ENCODE measurements at regions not wholly inside any gene's neighbourhood (a gene's known extent, or its start where the extent isn't known, plus 50 kb on each side); places are given as distances from the start of the nearest gene placed in this dataset.

- Histone ChIP-seq H3K27me3 (peaks cover 0 to 33% (median 0%) of the 10 kb centered on the region in 4 donors), H3K4me1 (no peaks in the 10 kb centered on the region), H3K27ac (replicated peaks in 1 of 4) (no peak overlapping the region), H3K4me3 (no peak overlapping the region), H3K36me3 (no peaks in the 10 kb centered on the region), H3K9me3 (peaks cover 0 to 7% (median 0%) of the 10 kb centered on the region in 4 donors)
- no peak for DNase-seq (ENCODE audit: extremely low spot score)
- TF ChIP-seq POLR2AphosphoS5 (IDR thresholded peaks at IDR 0.05) (no peak), POLR2A (IDR thresholded peaks at IDR 0.05; ENCODE audit: low read depth) (no peak), EP300 (IDR thresholded peaks at IDR 0.05) (no peak), CTCF (IDR thresholded peaks at IDR 0.05) (no peak)
- 59% methylated on average over 6 of the region's 7 CpGs for WGBS
- intact Hi-C loops (cut with DNase I) = no loop called here
Measured at GRCh38 chr1:34670982-34671381, 83.9 kb upstream of the GJB5 start.

DNA sequence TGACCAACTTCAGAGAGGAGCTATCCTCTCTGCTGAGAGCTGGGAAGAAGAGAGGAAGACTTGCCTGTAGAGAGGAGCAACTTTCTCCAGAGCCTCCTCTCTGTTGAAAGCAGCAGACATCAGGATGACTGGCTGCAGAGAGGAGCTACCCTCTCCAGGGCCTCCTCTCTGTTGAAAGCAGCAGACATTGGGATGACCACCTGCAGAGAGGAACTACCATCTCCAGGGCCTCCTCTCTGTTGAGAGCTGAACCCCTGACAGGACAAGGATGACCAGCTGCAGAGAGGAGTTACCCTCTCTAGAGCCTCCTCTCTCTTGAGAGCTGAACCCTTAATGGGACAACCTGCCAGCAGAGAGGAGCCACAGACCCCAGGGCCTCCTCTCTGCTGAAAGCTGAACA, 83.0 kb upstream of the GJB5 start:
- Histone ChIP-seq H3K27ac (replicated peaks in 1 of 4) (no peak overlapping the region), H3K4me1 (no peaks in the 10 kb centered on the region), H3K9me3 (peaks cover 0 to 7% (median 0%) of the 10 kb centered on the region in 4 donors), H3K4me3 (no peak overlapping the region), H3K27me3 (peaks cover 0 to 28% (median 0%) of the 10 kb centered on the region in 4 donors), H3K36me3 (no peaks in the 10 kb centered on the region)
- DNase-seq (ENCODE audit: extremely low spot score) = no peak
- intact Hi-C loops (cut with DNase I) = no loop called here
- TF ChIP-seq POLR2A (IDR thresholded peaks at IDR 0.05; ENCODE audit: low read depth) (no peak), POLR2AphosphoS5 (IDR thresholded peaks at IDR 0.05) (no peak), CTCF (IDR thresholded peaks at IDR 0.05) (no peak), EP300 (IDR thresholded peaks at IDR 0.05) (no peak)

DNA sequence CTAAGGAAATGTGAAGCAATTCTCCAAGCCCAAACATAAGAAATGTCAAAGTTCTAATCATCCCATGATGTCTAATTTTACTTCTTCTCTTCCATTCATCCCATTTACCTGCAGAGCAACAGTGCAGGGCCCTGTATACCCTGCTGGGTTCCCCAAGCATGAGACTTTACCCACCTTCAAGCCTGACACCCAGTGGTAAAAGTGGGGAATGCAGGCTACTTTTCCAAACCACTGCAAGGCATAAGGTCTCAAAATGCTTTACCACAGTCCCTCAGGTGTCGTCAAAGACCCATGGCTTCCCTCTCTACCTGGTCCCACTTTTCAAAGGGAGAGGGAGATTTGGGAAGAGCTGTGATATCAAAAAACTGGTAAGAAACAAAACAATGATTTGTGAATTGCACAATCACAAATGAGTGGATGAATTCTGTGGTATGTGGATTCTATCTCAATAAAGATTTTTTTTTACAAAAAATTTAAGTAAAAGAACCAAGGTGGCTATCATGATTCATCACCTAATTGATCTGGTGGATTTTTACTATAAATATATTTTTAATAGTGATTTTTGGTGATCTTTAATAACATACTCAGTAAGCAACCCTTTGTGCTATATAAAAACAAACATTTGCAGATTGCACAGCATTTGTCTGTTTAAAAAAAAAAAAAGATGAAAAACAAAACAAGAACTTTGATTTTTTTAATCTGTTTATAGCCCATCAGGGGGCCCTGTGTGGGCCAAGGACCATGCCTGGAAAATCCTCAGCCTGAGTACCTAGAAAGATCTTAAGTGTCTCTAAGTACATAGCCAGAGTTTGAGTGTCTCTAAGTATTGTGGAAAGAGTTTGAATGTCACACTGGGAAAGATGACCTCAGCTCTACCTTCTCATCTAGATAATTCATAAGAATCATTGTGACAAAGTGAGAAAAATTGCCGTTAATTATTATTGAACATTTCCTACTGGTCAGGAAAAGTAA, 73.1 kb upstream of the GJB5 start:
- Histone ChIP-seq H3K4me3 (no peak overlapping the region), H3K9me3 (peaks cover 0 to 5% (median 2%) of the 10 kb centered on the region in 4 donors), H3K27ac (replicated peaks in 1 of 4) (no peak overlapping the region), H3K36me3 (no peaks in the 10 kb centered on the region), H3K27me3 (peaks cover 0 to 26% (median 0%) of the 10 kb centered on the region in 4 donors), H3K4me1 (no peaks in the 10 kb centered on the region)
- no peak for DNase-seq (ENCODE audit: extremely low spot score)
- TF ChIP-seq POLR2A (IDR thresholded peaks at IDR 0.05; ENCODE audit: low read depth) (no peak), POLR2AphosphoS5 (IDR thresholded peaks at IDR 0.05) (no peak), EP300 (IDR thresholded peaks at IDR 0.05) (no peak), CTCF (IDR thresholded peaks at IDR 0.05) (peak; percentile 40 to 77 (median 63))
- WGBS = 58% methylated on average over 2 of the region's 2 CpGs
- intact Hi-C loops (cut with DNase I) = no loop called here

DNA sequence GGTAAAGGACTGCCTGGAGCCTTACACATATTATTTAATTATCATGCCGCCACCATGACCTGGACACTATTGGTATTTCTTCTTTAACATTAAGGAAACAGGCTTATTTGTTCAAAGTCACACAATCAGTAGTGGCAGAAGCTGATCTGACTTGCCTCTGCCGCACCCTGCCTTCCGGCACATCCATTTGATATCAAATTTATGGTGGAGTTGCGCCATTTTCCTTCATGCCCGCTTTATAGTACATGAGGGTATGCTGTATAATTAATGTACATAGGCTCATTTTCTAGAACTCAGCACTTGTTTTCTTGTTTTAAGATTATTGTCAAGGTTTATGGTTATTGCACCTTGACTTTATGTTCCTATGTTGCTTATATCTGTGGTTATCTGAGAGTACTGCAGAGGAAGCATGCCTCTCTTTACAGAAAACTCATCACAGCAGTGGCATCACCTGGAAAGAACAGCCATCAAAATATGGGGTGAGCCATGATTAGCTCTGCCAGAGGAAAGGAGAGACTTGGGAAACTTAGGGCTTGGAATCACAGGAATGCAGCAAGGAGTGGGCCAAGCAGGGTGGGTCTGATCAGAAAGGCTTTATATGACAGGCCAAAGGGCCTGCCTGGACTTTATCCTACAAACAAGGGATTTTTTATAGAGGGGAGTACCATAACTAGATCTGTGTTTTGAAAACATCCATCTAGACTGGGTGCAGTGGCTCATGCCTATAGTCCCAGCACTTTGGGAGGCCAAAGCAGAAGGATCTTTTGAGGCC, 72.2 kb upstream of the GJB5 start:
- Histone ChIP-seq H3K27ac (replicated peaks in 1 of 4) (no peak overlapping the region), H3K27me3 (peaks cover 0 to 35% (median 0%) of the 10 kb centered on the region in 4 donors), H3K4me3 (no peak overlapping the region), H3K4me1 (no peaks in the 10 kb centered on the region), H3K9me3 (peaks cover 0 to 5% (median 2%) of the 10 kb centered on the region in 4 donors), H3K36me3 (no peaks in the 10 kb centered on the region)
- 95% methylated on average over 5 of the region's 5 CpGs for WGBS
- TF ChIP-seq POLR2AphosphoS5 (IDR thresholded peaks at IDR 0.05) (no peak), EP300 (IDR thresholded peaks at IDR 0.05) (no peak), CTCF (IDR thresholded peaks at IDR 0.05) (no peak), POLR2A (IDR thresholded peaks at IDR 0.05; ENCODE audit: low read depth) (no peak)
- intact Hi-C loops (cut with DNase I) = no loop called here
- DNase-seq (ENCODE audit: extremely low spot score) = peak; percentile 70

Measured in esophagus muscularis mucosa (tissue), 4 donors.